SK-MEL-5 (cell line): ENCODE measurements at regions not wholly inside any gene's neighbourhood (a gene's known extent, or its start where the extent isn't known, plus 50 kb on each side); places are given as distances from the start of the nearest gene placed in this dataset.
A peak's percentile ranks its signal among the peaks of the same experiment; 100 is the strongest.

Experiments
- DNase-seq: peaks from one replicate; pipeline ENCODE4 v3.0.0-alpha.2; 2016; ENCODE audit warnings: low read depth, low spot score
- in situ Hi-C: cut with HindIII; loops from 2 replicates; pipeline ENCODE4 v1.10.0; 2016; ENCODE audit warnings: low sequenced_read_pairs, high pct_unique_total_duplicates, low pct_unique_long_range_greater_than_20kb

- in situ Hi-C loops, result no loop called here
- no peak for DNase-seq
Measured at GRCh38 chr13:107407074-107407473, 808.3 kb downstream of the LIG4 start.

- in situ Hi-C loops, result no loop called here
- no peak for DNase-seq
Measured at GRCh38 chr13:107395927-107396662, 819.2 kb downstream of the LIG4 start.

- in situ Hi-C loops, result no loop called here
Measured at GRCh38 chr13:107392205-107392604, 823.1 kb downstream of the LIG4 start.

GRCh38 chr13:107387525-107387924, 819.6 kb upstream of the ARGLU1 start:
- in situ Hi-C loops, result no loop called here
- no peak for DNase-seq

More at GRCh38 chr13:107392205-107392604, 823.1 kb downstream of the LIG4 start:
- no peak for DNase-seq

- in situ Hi-C loops, result no loop called here
- DNase-seq, result no peak
Measured at GRCh38 chr13:107379407-107380155, 811.6 kb upstream of the ARGLU1 start.

- DNase-seq, result no peak
- in situ Hi-C loops, result no loop called here
Measured at GRCh38 chr13:107376341-107377125, 808.6 kb upstream of the ARGLU1 start.

- DNase-seq, result no peak
- in situ Hi-C loops, result no loop called here
Measured at GRCh38 chr13:107375701-107376340, 807.9 kb upstream of the ARGLU1 start.

- DNase-seq, result no peak
Measured at GRCh38 chr13:107374038-107374437, 806.1 kb upstream of the ARGLU1 start.

GRCh38 chr13:107373551-107373950, 805.6 kb upstream of the ARGLU1 start:
- in situ Hi-C loops, result no loop called here
- DNase-seq, result peak; percentile 72

More at GRCh38 chr13:107374038-107374437, 806.1 kb upstream of the ARGLU1 start:
- in situ Hi-C loops, result no loop called here

- DNase-seq, result no peak
- in situ Hi-C loops, result no loop called here
Measured at GRCh38 chr13:107370015-107370785, 802.3 kb upstream of the ARGLU1 start.

- in situ Hi-C loops, result no loop called here
- no peak for DNase-seq
Measured at GRCh38 chr13:107367258-107367657, 799.3 kb upstream of the ARGLU1 start.

- no peak for DNase-seq
- in situ Hi-C loops, result no loop called here
Measured at GRCh38 chr13:107365466-107366215, 797.7 kb upstream of the ARGLU1 start.

- in situ Hi-C loops, result no loop called here
- no peak for DNase-seq
Measured at GRCh38 chr13:107364658-107365057, 796.7 kb upstream of the ARGLU1 start.

GRCh38 chr13:107361666-107362065, 793.7 kb upstream of the ARGLU1 start:
- DNase-seq, result no peak
- in situ Hi-C loops, result no loop called here

- in situ Hi-C loops, result no loop called here
- no peak for DNase-seq
Measured at GRCh38 chr13:107360010-107360409, 792.1 kb upstream of the ARGLU1 start.

GRCh38 chr13:107358866-107359265, 790.9 kb upstream of the ARGLU1 start:
- no peak for DNase-seq
- in situ Hi-C loops, result no loop called here

- in situ Hi-C loops, result no loop called here
- DNase-seq, result peak; percentile 41
Measured at GRCh38 chr13:107351305-107351704, 783.4 kb upstream of the ARGLU1 start.
